Mesodermal cell (in vitro differentiated cells): ENCODE measurements at regions not wholly inside any gene's neighbourhood (a gene's known extent, or its start where the extent isn't known, plus 50 kb on each side); places are given as distances from the start of the nearest gene placed in this dataset.

ENCODE experiments used
- H3K27ac ChIP-seq: 2 replicates; pipeline ENCODE4 v1.7.0; 2013; ENCODE audit warnings: mild to moderate bottlenecking, low read depth, low read length, moderate library complexity; ENCODE audit not compliant: severe bottlenecking
- H3K36me3 ChIP-seq: 2 replicates; pipeline ENCODE4 v1.7.1; 2013; ENCODE audit warnings: mild to moderate bottlenecking, low read length, moderate library complexity; ENCODE audit not compliant: control insufficient read depth, insufficient read depth
- H3K4me1 ChIP-seq: one replicate; pipeline ENCODE4 v1.7.1; 2013; ENCODE audit warnings: mild to moderate bottlenecking, low read length; ENCODE audit not compliant: insufficient read depth, control insufficient read depth, poor library complexity, severe bottlenecking
- H3K4me3 ChIP-seq: 2 replicates; pipeline ENCODE4 v1.7.0; 2013; ENCODE audit warnings: low read length, control low read depth, mild to moderate bottlenecking; ENCODE audit not compliant: insufficient read depth, poor library complexity, severe bottlenecking; ENCODE audit errors: extremely low read depth
- H3K9me3 ChIP-seq: 2 replicates; pipeline ENCODE4 v1.7.1; 2013; ENCODE audit warnings: mild to moderate bottlenecking, low read length, moderate library complexity; ENCODE audit not compliant: control insufficient read depth
- WGBS, 2 experiments: methylation state at CpG; one replicate each; pipeline ENCODE4 v1.1.5; 2013; ENCODE audit warnings: missing lambda C conversion rate in 2 of 2; ENCODE audit not compliant: insufficient coverage in 2 of 2; 5-methylcytosine and 5-hydroxymethylcytosine counted together

GRCh38 chr4:110287130-110287529 is 88.7 kb upstream of the ELOVL6 start:
- Histone ChIP-seq H3K4me1 (peaks cover 11% of the 10 kb centered on the region), H3K9me3 (no peaks in the 10 kb centered on the region), H3K27ac (no peak overlapping the region), H3K36me3 (no peaks in the 10 kb centered on the region), H3K4me3 (no peak overlapping the region)
- WGBS, 2 experiments, result no CpG with 5 or more reads among the region's 2 CpGs

- no peaks in the 10 kb centered on the region for H3K9me3 ChIP-seq
- WGBS, 2 experiments, result 94 to 96% methylated on average over 2 of the region's 2 CpGs
- no peak overlapping the region for H3K27ac ChIP-seq
- H3K36me3 ChIP-seq, result no peaks in the 10 kb centered on the region
- H3K4me3 ChIP-seq, result no peak overlapping the region
- H3K4me1 ChIP-seq, result peaks cover 4% of the 10 kb centered on the region
Measured at GRCh38 chr4:110278127-110278526, 79.7 kb upstream of the ELOVL6 start.

- no peak overlapping the region for H3K4me3 ChIP-seq
- H3K27ac ChIP-seq, result no peak overlapping the region
- H3K36me3 ChIP-seq, result no peaks in the 10 kb centered on the region
- peaks cover 14% of the 10 kb centered on the region for H3K4me1 ChIP-seq
- no peaks in the 10 kb centered on the region for H3K9me3 ChIP-seq
Measured at GRCh38 chr4:110275871-110276270, 77.5 kb upstream of the ELOVL6 start.

GRCh38 chr4:110271986-110272385 is 73.6 kb upstream of the ELOVL6 start:
- peaks cover 18% of the 10 kb centered on the region for H3K4me1 ChIP-seq
- no peak overlapping the region for H3K27ac ChIP-seq
- no peaks in the 10 kb centered on the region for H3K9me3 ChIP-seq
- no peak overlapping the region for H3K4me3 ChIP-seq
- 85 to 87% methylated on average over 2 to 3 of the region's 4 CpGs for WGBS, 2 experiments
- H3K36me3 ChIP-seq, result no peaks in the 10 kb centered on the region

GRCh38 chr4:110270492-110271197 is 72.2 kb upstream of the ELOVL6 start:
- no peak overlapping the region for H3K4me3 ChIP-seq
- no peaks in the 10 kb centered on the region for H3K9me3 ChIP-seq
- H3K4me1 ChIP-seq, result peaks cover 18% of the 10 kb centered on the region
- no peak overlapping the region for H3K27ac ChIP-seq
- H3K36me3 ChIP-seq, result no peaks in the 10 kb centered on the region
- WGBS, 2 experiments, result 85 to 100% methylated on average over 1 to 2 of the region's 3 CpGs

GRCh38 chr4:110268790-110269189 is 70.4 kb upstream of the ELOVL6 start:
- Histone ChIP-seq H3K27ac (no peak overlapping the region), H3K9me3 (no peaks in the 10 kb centered on the region), H3K4me3 (no peak overlapping the region), H3K4me1 (peaks cover 18% of the 10 kb centered on the region), H3K36me3 (no peaks in the 10 kb centered on the region)
- 90 to 93% methylated on average over 3 of the region's 5 CpGs for WGBS, 2 experiments

- no peaks in the 10 kb centered on the region for H3K9me3 ChIP-seq
- H3K4me1 ChIP-seq, result peaks cover 16% of the 10 kb centered on the region
- WGBS, 2 experiments, result no CpG with 5 or more reads among the region's 2 CpGs
- no peaks in the 10 kb centered on the region for H3K36me3 ChIP-seq
- no peak overlapping the region for H3K4me3 ChIP-seq
- no peak overlapping the region for H3K27ac ChIP-seq
Measured at GRCh38 chr4:110268352-110268751, 69.9 kb upstream of the ELOVL6 start.

GRCh38 chr4:110266136-110266535 is 67.7 kb upstream of the ELOVL6 start:
- no peak overlapping the region for H3K4me3 ChIP-seq
- peaks cover 5% of the 10 kb centered on the region for H3K4me1 ChIP-seq
- H3K9me3 ChIP-seq, result no peaks in the 10 kb centered on the region
- H3K27ac ChIP-seq, result no peak overlapping the region
- 57 to 80% methylated on average over 1 of the region's 1 CpG for WGBS, 2 experiments
- no peaks in the 10 kb centered on the region for H3K36me3 ChIP-seq

- Histone ChIP-seq H3K4me1 (peaks cover 4% of the 10 kb centered on the region), H3K4me3 (no peak overlapping the region), H3K27ac (no peak overlapping the region), H3K36me3 (no peaks in the 10 kb centered on the region), H3K9me3 (no peaks in the 10 kb centered on the region)
- 79 to 91% methylated on average over 4 to 5 of the region's 5 CpGs for WGBS, 2 experiments
Measured at GRCh38 chr4:110265001-110265400, 66.6 kb upstream of the ELOVL6 start.

GRCh38 chr4:110260299-110260698 is 61.9 kb upstream of the ELOVL6 start:
- Histone ChIP-seq H3K9me3 (no peaks in the 10 kb centered on the region), H3K4me1 (no peaks in the 10 kb centered on the region), H3K4me3 (no peak overlapping the region), H3K36me3 (no peaks in the 10 kb centered on the region), H3K27ac (no peak overlapping the region)
- 91 to 92% methylated on average over 4 of the region's 4 CpGs for WGBS, 2 experiments

- Histone ChIP-seq H3K36me3 (no peaks in the 10 kb centered on the region), H3K4me1 (no peaks in the 10 kb centered on the region), H3K9me3 (no peaks in the 10 kb centered on the region), H3K27ac (no peak overlapping the region), H3K4me3 (no peak overlapping the region)
- WGBS, 2 experiments, result 83 to 88% methylated on average over 5 of the region's 5 CpGs
Measured at GRCh38 chr4:110250023-110250387, 51.6 kb upstream of the ELOVL6 start.
